HL-60 (cell line): ENCODE measurements at regions not wholly inside any gene's neighbourhood (a gene's known extent, or its start where the extent isn't known, plus 50 kb on each side); places are given as distances from the start of the nearest gene placed in this dataset.

Experiments
- DNase-seq, 2 experiments: peaks; one replicate each; pipeline ENCODE4 v3.0.0-alpha.2; 2010 to 2020; ENCODE audit warnings: low read depth in 1 of 2, low spot score in 1 of 2
- H3K27ac ChIP-seq: fragments of 250-450 bp; sonication (Bioruptor Pico); replicated peaks from 2 replicates; pipeline ENCODE4 v1.5.1; 2020; ENCODE audit warnings: mild to moderate bottlenecking, moderate library complexity
- H3K27me3 ChIP-seq: fragments of 250-450 bp; sonication (Bioruptor Pico); 2 replicates; pipeline ENCODE4 v1.5.1; 2021; ENCODE audit warnings: mild to moderate bottlenecking, moderate library complexity; ENCODE audit not compliant: insufficient read depth, poor library complexity, severe bottlenecking
- H3K4me3 ChIP-seq: replicated peaks from 2 replicates; pipeline ENCODE4 v1.5.1; 2011; ENCODE audit warnings: mild to moderate bottlenecking, control low read depth, low read length; ENCODE audit not compliant: insufficient read depth
- GABPA ChIP-seq: IDR thresholded peaks from 2 replicates; pipeline ENCODE4 v1.6.1; 2012; ENCODE audit warnings: low read depth
- POLR2AphosphoS5 ChIP-seq: IDR thresholded peaks from 2 replicates; pipeline ENCODE4 v1.6.1; 2012; ENCODE audit warnings: low read depth
- SPI1 ChIP-seq: IDR thresholded peaks from 2 replicates; pipeline ENCODE4 v1.6.1; 2012; ENCODE audit warnings: low read depth, mild to moderate bottlenecking, borderline replicate concordance
- TF ChIP-seq, protein P1 (sequence below): IDR thresholded peaks from 2 replicates; pipeline ENCODE4 v1.6.1; 2012; ENCODE audit warnings: low read depth; ENCODE audit not compliant: insufficient replicate concordance
- TF ChIP-seq, protein P2 (sequence below): IDR thresholded peaks from one replicate; pipeline ENCODE4 v1.5.1; 2011; ENCODE audit warnings: low read length, control low read depth, inconsistent platforms; ENCODE audit not compliant: insufficient read depth

DNA sequence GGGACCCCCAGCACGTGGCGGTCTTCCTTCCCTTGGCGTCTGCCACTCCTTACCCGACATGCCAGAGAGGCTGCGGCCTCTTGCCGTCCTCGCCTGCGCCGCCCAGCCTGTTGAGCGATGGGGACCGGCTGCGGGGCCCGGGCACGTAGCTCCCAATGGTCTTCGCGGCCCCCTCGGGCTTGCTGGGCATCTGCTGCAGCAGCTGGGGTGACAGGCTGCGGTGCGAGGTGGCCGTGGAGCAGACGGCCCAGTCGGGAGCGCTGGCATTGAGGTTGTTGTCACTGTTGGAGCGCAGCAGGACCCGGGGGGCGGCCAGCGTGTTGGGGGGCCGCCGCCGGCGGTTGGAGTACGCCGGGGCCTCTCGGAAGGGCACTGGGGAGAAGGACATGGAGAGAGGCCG, 422.0 kb downstream of the CTTN start:
- peaks cover 5% of the 10 kb centered on the region for H3K27me3 ChIP-seq
- TF ChIP-seq, protein P1, sequence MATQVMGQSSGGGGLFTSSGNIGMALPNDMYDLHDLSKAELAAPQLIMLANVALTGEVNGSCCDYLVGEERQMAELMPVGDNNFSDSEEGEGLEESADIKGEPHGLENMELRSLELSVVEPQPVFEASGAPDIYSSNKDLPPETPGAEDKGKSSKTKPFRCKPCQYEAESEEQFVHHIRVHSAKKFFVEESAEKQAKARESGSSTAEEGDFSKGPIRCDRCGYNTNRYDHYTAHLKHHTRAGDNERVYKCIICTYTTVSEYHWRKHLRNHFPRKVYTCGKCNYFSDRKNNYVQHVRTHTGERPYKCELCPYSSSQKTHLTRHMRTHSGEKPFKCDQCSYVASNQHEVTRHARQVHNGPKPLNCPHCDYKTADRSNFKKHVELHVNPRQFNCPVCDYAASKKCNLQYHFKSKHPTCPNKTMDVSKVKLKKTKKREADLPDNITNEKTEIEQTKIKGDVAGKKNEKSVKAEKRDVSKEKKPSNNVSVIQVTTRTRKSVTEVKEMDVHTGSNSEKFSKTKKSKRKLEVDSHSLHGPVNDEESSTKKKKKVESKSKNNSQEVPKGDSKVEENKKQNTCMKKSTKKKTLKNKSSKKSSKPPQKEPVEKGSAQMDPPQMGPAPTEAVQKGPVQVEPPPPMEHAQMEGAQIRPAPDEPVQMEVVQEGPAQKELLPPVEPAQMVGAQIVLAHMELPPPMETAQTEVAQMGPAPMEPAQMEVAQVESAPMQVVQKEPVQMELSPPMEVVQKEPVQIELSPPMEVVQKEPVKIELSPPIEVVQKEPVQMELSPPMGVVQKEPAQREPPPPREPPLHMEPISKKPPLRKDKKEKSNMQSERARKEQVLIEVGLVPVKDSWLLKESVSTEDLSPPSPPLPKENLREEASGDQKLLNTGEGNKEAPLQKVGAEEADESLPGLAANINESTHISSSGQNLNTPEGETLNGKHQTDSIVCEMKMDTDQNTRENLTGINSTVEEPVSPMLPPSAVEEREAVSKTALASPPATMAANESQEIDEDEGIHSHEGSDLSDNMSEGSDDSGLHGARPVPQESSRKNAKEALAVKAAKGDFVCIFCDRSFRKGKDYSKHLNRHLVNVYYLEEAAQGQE = no peak
- no peak for TF ChIP-seq SPI1
- TF ChIP-seq, protein P2, sequence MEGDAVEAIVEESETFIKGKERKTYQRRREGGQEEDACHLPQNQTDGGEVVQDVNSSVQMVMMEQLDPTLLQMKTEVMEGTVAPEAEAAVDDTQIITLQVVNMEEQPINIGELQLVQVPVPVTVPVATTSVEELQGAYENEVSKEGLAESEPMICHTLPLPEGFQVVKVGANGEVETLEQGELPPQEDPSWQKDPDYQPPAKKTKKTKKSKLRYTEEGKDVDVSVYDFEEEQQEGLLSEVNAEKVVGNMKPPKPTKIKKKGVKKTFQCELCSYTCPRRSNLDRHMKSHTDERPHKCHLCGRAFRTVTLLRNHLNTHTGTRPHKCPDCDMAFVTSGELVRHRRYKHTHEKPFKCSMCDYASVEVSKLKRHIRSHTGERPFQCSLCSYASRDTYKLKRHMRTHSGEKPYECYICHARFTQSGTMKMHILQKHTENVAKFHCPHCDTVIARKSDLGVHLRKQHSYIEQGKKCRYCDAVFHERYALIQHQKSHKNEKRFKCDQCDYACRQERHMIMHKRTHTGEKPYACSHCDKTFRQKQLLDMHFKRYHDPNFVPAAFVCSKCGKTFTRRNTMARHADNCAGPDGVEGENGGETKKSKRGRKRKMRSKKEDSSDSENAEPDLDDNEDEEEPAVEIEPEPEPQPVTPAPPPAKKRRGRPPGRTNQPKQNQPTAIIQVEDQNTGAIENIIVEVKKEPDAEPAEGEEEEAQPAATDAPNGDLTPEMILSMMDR = no peak

DNA sequence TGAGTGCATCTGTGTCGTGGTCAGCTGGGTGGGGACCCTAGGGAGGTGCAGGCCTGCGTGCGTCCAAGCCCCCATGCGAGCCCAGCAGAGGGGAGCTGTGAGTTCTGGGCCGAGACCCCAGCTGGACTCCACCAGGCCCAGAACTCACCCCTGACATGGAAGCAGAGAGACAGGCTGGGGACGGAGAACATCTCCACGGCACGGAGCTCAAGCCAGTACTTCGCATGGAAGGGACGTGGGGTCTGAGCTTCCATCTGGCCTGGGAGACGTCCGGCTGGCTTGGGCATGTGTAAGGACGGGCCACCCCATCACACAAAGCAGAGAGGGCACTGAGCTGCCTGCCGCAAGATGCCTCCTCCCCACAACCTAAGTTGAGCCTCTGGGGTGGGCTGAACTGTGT, 422.4 kb downstream of the CTTN start:
- Histone ChIP-seq H3K4me3 (no peak overlapping the region), H3K27ac (no peak overlapping the region), H3K27me3 (peaks cover 9% of the 10 kb centered on the region)
- TF ChIP-seq, protein P2 = no peak
- TF ChIP-seq, protein P1 = no peak
- TF ChIP-seq POLR2AphosphoS5 = no peak
- TF ChIP-seq GABPA = no peak
- no peak for TF ChIP-seq SPI1
- DNase-seq = no peak

More for the DNA sequence above, 422.0 kb downstream of the CTTN start:
- no peak for DNase-seq
- Histone ChIP-seq H3K27ac (no peak overlapping the region), H3K4me3 (no peak overlapping the region)

DNA sequence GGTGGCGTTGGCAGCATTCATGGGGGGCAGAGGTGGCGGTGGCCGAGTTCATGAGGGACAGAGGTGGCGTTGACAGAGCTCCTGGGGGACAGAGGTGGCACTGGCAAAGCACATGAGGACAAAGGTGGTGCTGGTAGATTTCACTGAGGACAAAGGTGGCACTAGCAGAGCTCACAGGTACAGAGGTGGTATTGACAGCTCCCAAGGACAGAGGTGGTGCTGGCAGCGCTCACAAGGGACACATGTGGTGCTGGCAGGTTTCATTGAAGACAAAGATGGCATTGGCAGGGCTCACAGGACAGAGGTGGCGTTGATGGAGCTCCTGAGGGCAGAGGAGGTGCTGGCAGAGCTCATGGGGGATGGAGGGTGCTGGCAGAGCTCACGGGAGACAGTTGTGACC, 425.4 kb downstream of the CTTN start:
- TF ChIP-seq, protein P1 = no peak
- no peak for TF ChIP-seq SPI1
- TF ChIP-seq POLR2AphosphoS5 = no peak
- no peak for TF ChIP-seq GABPA
- TF ChIP-seq, protein P2 = no peak
- no peak overlapping the region for H3K27ac ChIP-seq
- H3K4me3 ChIP-seq = no peak overlapping the region
- H3K27me3 ChIP-seq = peaks cover 11% of the 10 kb centered on the region
- no peak for DNase-seq
